Prostate gland (tissue), 2 donors: ENCODE measurements at regions not wholly inside any gene's neighbourhood (a gene's known extent, or its start where the extent isn't known, plus 50 kb on each side); places are given as distances from the start of the nearest gene placed in this dataset.
"Not testable (repeated sequence)": the region's sequence is repeated elsewhere in the genome, so short reads cannot be mapped to it uniquely, and the experiment has no call there.

Source experiments
- DNase-seq: peaks from one replicate; pipeline ENCODE4 v3.0.0-alpha.2; 2019; ENCODE audit warnings: low spot score
- H3K27ac ChIP-seq, 2 donors: fragments of 200-600 bp; sonication (generic); 2 replicates each; pipeline ENCODE4 v1.5.1; 2017 to 2019
- H3K27me3 ChIP-seq: fragments of 200-600 bp; sonication (generic); replicated peaks from 2 replicates; pipeline ENCODE4 v1.5.1; 2019; ENCODE audit not compliant: insufficient read depth
- H3K36me3 ChIP-seq, 2 donors: fragments of 200-600 bp; sonication (generic); 1 replicate in 1 of 2; 2 replicates in 1 of 2; pipeline versions ENCODE4 v1.5.1 to v1.8.1; 2017 to 2019
- H3K4me1 ChIP-seq: fragments of 200-600 bp; sonication (generic); replicated peaks from 2 replicates; pipeline ENCODE4 v1.5.1; 2019
- H3K4me3 ChIP-seq, 2 donors: fragments of 200-600 bp; sonication (generic); 2 replicates each; pipeline ENCODE4 v1.5.1; 2017 to 2019
- H3K9me3 ChIP-seq: fragments of 200-600 bp; sonication (generic); 2 replicates; pipeline ENCODE4 v1.5.1; 2017
- POLR2A ChIP-seq: fragments of 450-650 bp; IDR thresholded peaks from one replicate; pipeline ENCODE4 v1.6.1; 2016; ENCODE audit warnings: antibody characterized with exemption, mild to moderate bottlenecking
- POLR2AphosphoS5 ChIP-seq: sonication (generic); formaldehyde crosslinking; IDR thresholded peaks from one replicate; pipeline ENCODE4 v1.6.1; 2017; ENCODE audit warnings: antibody characterized with exemption
- WGBS: methylation state at CpG from one replicate; pipeline ENCODE4 v1.1.5; 2018; 5-methylcytosine and 5-hydroxymethylcytosine counted together
- intact Hi-C: fragments of 100-400 bp; cut with DNase I; formaldehyde crosslinking; loops from one replicate; pipeline ENCODE4 v1.14.2; 2022
- TF ChIP-seq, protein P1 (sequence below), 4 experiments: fragments of 200-600 bp in 2 of 4; fragments of 450-650 bp in 2 of 4; sonication (generic) in 2 of 4; IDR thresholded peaks; 1 replicate in 3 of 4; 2 replicates in 1 of 4; pipeline ENCODE4 v1.5.1; 2016 to 2019; ENCODE audit warnings: antibody characterized with exemption in 4 of 4, mild to moderate bottlenecking in 2 of 4, moderate library complexity in 2 of 4

DNA sequence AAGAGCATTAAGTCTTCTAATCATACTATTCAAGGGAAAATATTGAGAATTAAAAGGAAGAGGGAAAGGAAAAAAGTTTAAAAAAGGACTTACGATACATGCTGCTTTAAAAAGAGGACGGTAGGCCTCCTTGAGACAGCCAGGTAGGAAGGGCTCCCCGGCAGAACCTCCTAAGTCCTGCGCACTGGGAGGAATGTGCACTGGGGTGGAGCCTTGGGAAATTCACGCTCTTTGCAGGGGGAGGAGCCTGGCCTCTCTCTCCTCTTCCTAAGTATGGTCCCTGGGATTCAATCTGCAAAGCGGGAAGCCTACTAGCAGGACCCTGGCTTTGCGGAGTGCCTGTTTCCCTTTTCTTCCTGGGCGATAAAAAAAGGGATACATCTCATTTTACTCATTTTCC, 553.0 kb downstream of the RPS29 start:
- no peak for DNase-seq
- intact Hi-C loops = no loop called here
- no peaks in the 10 kb centered on the region for H3K4me1 ChIP-seq
- H3K27ac ChIP-seq = no peak overlapping the region
- TF ChIP-seq POLR2AphosphoS5 (no peak), POLR2A (no peak)
- TF ChIP-seq, protein P1, sequence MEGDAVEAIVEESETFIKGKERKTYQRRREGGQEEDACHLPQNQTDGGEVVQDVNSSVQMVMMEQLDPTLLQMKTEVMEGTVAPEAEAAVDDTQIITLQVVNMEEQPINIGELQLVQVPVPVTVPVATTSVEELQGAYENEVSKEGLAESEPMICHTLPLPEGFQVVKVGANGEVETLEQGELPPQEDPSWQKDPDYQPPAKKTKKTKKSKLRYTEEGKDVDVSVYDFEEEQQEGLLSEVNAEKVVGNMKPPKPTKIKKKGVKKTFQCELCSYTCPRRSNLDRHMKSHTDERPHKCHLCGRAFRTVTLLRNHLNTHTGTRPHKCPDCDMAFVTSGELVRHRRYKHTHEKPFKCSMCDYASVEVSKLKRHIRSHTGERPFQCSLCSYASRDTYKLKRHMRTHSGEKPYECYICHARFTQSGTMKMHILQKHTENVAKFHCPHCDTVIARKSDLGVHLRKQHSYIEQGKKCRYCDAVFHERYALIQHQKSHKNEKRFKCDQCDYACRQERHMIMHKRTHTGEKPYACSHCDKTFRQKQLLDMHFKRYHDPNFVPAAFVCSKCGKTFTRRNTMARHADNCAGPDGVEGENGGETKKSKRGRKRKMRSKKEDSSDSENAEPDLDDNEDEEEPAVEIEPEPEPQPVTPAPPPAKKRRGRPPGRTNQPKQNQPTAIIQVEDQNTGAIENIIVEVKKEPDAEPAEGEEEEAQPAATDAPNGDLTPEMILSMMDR (IDR thresholded peaks at IDR 0.05) = no peak
- WGBS = 83% methylated on average over 8 of the region's 8 CpGs
- no peaks in the 10 kb centered on the region for H3K9me3 ChIP-seq
- no peak overlapping the region for H3K4me3 ChIP-seq
- no peaks in the 10 kb centered on the region for H3K27me3 ChIP-seq
- H3K36me3 ChIP-seq = no peaks in the 10 kb centered on the region

DNA sequence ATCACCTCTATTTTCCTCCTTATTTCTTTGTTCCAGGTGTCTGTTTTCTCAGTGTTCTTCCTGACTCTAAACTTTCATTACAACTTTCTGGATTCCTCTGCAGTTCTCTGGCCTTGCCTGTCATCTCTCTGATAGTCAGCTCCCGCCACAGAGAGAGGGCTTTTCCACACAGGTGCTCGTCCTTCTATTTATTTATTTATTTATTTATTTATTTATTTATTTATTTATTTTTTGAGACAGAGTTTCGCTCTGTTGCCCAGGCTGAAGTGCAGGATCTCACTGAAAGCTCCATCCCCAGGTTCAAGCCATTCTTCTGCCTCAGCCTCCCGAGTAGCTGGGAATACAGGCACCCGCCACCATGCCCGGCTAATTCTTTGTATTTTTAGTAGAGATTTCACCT, 554.5 kb downstream of the RPS29 start:
- intact Hi-C loops, H3K4me3 ChIP-seq: not testable (repeated sequence)
- 83% methylated on average over 6 of the region's 6 CpGs for WGBS

DNA sequence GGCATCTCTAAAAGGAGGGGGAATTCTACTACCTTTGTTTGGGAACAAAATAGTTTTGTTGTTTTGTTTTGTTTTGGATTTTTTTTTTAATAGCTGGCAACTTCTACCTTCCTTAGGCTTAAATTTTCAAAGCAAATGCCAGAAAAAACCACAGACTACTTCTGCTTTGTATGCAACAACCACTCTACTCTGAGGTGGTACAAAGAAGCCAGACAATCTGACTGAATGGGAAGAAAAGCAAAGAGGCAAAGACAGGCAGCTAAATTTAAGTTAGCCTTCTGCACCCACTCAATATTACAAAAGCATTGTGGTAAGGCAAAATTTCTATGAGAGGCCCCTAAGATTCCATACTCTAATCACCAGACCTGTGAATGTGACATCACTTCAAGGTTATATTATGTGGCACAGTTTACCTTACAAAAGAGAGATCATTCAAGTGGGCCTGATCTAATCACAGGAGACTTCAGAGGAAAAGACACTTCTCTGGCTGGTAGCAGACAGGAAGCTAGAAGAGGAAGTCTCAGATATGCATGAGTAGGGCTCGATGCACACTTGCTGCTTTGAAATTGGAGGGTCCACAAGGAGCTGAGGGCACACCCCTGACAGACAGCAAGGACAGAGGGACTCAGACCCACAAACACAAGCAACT, 566.6 kb downstream of the RPS29 start:
- no peaks in the 10 kb centered on the region for H3K27me3 ChIP-seq
- 61% methylated on average over 1 of the region's 1 CpG for WGBS
- H3K4me1 ChIP-seq = no peaks in the 10 kb centered on the region
- no peaks in the 10 kb centered on the region for H3K36me3 ChIP-seq
- TF ChIP-seq POLR2AphosphoS5 = no peak
- TF ChIP-seq, protein P1 (IDR thresholded peaks at IDR 0.05) = no peak
- TF ChIP-seq POLR2A = no peak
- intact Hi-C loops = no loop called here
- H3K9me3 ChIP-seq = no peaks in the 10 kb centered on the region
- no peak for DNase-seq
- H3K4me3 ChIP-seq = no peak overlapping the region
- no peak overlapping the region for H3K27ac ChIP-seq

More for the DNA sequence above, 554.5 kb downstream of the RPS29 start:
- not testable (repeated sequence) for H3K9me3 ChIP-seq, H3K36me3 ChIP-seq, H3K27ac ChIP-seq, DNase-seq, H3K27me3 ChIP-seq, H3K4me1 ChIP-seq

DNA sequence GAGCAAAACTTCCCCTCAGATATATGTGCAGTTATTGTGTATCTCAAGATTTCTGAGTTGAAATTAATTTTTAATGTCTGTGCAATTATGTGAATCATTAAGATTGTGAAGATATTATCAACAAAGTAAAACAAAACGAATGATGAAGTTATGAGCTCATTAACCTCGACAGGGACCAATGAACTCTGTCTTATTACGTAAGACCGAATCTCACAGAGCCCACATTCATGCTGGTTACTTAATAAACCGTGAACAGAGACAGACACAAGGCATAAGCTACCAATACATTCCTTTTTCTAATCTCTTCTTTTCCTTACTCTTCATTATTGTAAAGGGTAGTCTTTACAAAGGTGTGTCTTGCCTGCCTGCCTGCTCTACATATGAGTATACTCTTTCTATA, 568.7 kb downstream of the RPS29 start:
- Histone ChIP-seq H3K4me1 (no peaks in the 10 kb centered on the region), H3K27ac (no peak overlapping the region), H3K27me3 (no peaks in the 10 kb centered on the region), H3K36me3 (no peaks in the 10 kb centered on the region), H3K4me3 (no peak overlapping the region), H3K9me3 (no peaks in the 10 kb centered on the region)
- no peak for TF ChIP-seq POLR2AphosphoS5
- TF ChIP-seq, protein P1 (IDR thresholded peaks at IDR 0.05) = no peak
- TF ChIP-seq POLR2A = no peak
- DNase-seq = no peak
- 52% methylated on average over 5 of the region's 5 CpGs for WGBS
- intact Hi-C loops = no loop called here

DNA sequence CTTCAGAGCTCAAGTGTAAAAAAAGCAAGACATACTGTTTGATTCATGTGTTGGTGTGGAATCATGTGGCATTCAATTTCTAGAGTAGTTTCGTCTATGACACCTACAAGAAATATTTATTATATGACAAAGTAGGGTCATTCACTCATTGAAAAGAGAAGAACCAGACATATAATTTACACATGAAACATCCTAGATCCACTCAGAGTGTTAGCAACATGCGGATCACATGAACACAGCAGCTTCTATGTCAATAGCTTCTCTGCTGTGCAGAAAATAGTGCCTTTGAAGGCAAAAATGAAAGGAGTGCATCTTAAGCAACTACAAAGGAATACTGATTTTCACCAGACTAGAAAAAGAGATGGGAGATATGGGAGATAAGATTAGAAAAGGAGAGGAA, 569.8 kb downstream of the RPS29 start:
- TF ChIP-seq, protein P1 (IDR thresholded peaks at IDR 0.05) = no peak
- TF ChIP-seq POLR2A (no peak), POLR2AphosphoS5 (no peak)
- intact Hi-C loops = no loop called here
- Histone ChIP-seq H3K4me3 (no peak overlapping the region), H3K27me3 (no peaks in the 10 kb centered on the region), H3K9me3 (no peaks in the 10 kb centered on the region), H3K27ac (no peak overlapping the region), H3K36me3 (no peaks in the 10 kb centered on the region), H3K4me1 (no peaks in the 10 kb centered on the region)
- DNase-seq = no peak
- WGBS = 60% methylated on average over 2 of the region's 2 CpGs
